ENCODE measurements at regions not wholly inside any gene's neighbourhood (a gene's known extent, or its start where the extent isn't known, plus 50 kb on each side); places are given as distances from the start of the nearest gene placed in this dataset.

DNA sequence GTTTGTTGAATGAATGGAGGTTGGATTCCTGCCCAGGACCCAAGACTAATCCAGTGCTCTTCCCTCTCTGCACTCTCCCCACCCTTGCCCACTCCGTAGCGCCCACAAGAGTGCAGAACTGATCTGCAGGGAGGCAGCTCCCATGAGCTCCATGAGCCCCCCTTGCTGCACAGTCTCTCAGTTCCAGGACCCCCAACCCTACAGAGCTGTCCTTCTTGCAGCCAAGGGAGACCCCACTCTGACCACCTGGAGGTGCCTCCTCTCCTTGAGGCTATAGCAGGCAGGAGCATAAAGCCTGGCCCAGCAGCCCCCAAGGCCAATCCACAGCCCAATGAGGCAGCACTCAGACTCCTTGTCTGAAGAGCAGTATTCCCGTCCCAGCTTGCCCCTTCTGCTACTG, 209.2 kb upstream of the ZC3H12A start:
- intact Hi-C loops (cut with micrococcal nuclease; ENCODE audit: unreplicated experiment) (no loop called here), in situ Hi-C loops (cut with HindIII; ENCODE audit: low pct_unique_long_range_greater_than_20kb, low sequenced_read_pairs) (no loop called here)
- ChIA-PET POLR2A (no interaction called here), CTCF (interaction anchor here (0.7 kb wide), 1 partner anchor 671 kb away, joined by 3 read pairs; no protein-coding TSS in a partner anchor)
- ATAC-seq (no peak), DNase-seq (ENCODE audit: low read depth, low spot score) (no peak)
- no TSS peak for BruUV-seq (replicated peaks)
- Histone ChIP-seq H3K27me3 (ENCODE audit: control insufficient read depth, insufficient read depth, low read length) (peaks cover 7% of the 10 kb centered on the region; the same call in 1 of the 2 replicates), H3K4me1 (ENCODE audit: control insufficient read depth, insufficient read depth, low read length) (no peaks in the 10 kb centered on the region), H3K4me3 (ENCODE audit: low read depth in 2 of 2, low read length in 2 of 2) (no peak overlapping the region), H3K36me3 (ENCODE audit: control insufficient read depth, insufficient read depth, low read length) (no peaks in the 10 kb centered on the region), H3K27ac (ENCODE audit: low read length) (no peak overlapping the region), H3K9me3 (ENCODE audit: control insufficient read depth, insufficient read depth, low read depth, low read length) (no peaks in the 10 kb centered on the region)
- TF ChIP-seq SIN3A (IDR thresholded peaks at IDR 0.05; ENCODE audit: borderline replicate concordance, insufficient read depth, low read depth, low read length) (no peak), TCF7L2 (IDR thresholded peaks at IDR 0.05; ENCODE audit: low read depth, low read length) (no peak), POLR2AphosphoS5 (IDR thresholded peaks at IDR 0.05; ENCODE audit: low read depth, low read length) (no peak)
- TF ChIP-seq, protein P1, sequence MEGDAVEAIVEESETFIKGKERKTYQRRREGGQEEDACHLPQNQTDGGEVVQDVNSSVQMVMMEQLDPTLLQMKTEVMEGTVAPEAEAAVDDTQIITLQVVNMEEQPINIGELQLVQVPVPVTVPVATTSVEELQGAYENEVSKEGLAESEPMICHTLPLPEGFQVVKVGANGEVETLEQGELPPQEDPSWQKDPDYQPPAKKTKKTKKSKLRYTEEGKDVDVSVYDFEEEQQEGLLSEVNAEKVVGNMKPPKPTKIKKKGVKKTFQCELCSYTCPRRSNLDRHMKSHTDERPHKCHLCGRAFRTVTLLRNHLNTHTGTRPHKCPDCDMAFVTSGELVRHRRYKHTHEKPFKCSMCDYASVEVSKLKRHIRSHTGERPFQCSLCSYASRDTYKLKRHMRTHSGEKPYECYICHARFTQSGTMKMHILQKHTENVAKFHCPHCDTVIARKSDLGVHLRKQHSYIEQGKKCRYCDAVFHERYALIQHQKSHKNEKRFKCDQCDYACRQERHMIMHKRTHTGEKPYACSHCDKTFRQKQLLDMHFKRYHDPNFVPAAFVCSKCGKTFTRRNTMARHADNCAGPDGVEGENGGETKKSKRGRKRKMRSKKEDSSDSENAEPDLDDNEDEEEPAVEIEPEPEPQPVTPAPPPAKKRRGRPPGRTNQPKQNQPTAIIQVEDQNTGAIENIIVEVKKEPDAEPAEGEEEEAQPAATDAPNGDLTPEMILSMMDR (IDR thresholded peaks at IDR 0.05), result no peak
- TF ChIP-seq, protein P2, sequence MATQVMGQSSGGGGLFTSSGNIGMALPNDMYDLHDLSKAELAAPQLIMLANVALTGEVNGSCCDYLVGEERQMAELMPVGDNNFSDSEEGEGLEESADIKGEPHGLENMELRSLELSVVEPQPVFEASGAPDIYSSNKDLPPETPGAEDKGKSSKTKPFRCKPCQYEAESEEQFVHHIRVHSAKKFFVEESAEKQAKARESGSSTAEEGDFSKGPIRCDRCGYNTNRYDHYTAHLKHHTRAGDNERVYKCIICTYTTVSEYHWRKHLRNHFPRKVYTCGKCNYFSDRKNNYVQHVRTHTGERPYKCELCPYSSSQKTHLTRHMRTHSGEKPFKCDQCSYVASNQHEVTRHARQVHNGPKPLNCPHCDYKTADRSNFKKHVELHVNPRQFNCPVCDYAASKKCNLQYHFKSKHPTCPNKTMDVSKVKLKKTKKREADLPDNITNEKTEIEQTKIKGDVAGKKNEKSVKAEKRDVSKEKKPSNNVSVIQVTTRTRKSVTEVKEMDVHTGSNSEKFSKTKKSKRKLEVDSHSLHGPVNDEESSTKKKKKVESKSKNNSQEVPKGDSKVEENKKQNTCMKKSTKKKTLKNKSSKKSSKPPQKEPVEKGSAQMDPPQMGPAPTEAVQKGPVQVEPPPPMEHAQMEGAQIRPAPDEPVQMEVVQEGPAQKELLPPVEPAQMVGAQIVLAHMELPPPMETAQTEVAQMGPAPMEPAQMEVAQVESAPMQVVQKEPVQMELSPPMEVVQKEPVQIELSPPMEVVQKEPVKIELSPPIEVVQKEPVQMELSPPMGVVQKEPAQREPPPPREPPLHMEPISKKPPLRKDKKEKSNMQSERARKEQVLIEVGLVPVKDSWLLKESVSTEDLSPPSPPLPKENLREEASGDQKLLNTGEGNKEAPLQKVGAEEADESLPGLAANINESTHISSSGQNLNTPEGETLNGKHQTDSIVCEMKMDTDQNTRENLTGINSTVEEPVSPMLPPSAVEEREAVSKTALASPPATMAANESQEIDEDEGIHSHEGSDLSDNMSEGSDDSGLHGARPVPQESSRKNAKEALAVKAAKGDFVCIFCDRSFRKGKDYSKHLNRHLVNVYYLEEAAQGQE (IDR thresholded peaks at IDR 0.05; ENCODE audit: insufficient read depth in 1 of 2, low read depth in 2 of 2, low read length in 1 of 2), result no peak

DNA sequence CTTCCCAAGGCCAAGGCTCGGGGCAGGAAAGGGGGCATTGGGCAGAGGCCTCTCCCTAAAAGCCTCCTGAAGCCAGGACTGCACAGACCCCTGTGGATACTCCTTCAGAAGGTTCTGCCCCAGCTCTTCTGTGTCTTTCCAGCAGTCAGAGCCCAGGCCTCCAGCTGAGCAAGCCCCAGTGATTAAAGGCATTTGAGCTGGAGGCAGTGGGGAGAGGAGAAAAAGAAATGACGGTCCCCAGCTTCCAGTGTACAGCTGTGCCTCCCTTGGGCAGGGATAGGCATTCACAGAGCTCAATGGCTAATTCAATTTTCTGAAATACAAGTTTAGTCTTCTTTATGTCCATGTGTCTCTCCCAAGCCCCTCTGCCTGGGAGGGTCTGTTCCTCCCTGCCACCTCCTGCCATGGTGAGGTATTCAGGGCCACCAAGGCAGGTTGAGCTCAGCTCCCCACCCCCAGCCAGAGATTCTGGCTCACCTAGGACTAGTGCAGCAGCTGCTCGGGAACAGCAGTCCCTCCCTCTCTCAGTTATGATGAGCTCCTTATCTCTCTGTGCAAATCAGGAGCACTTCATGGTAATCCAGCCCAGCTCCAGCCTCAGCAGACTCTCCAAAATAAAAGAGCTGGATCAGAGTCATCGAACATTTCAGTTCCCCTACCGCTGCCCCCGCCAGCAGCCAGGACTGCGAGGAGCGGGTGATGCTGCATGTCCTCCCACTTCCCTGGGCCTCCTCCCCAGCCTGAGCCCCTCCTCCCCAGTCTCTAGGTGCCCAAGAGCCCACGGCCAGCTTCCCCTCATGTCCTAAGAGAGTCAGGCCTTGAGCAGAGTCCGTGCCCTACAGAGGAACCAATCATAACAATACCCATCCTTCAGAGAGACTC, 208.4 kb upstream of the ZC3H12A start:
- Histone ChIP-seq H3K4me3 (ENCODE audit: low read depth in 2 of 2, low read length in 2 of 2) (no peak overlapping the region), H3K9me3 (ENCODE audit: control insufficient read depth, insufficient read depth, low read depth, low read length) (no peaks in the 10 kb centered on the region), H3K36me3 (ENCODE audit: control insufficient read depth, insufficient read depth, low read length) (no peaks in the 10 kb centered on the region), H3K4me1 (ENCODE audit: control insufficient read depth, insufficient read depth, low read length) (no peaks in the 10 kb centered on the region), H3K27me3 (ENCODE audit: control insufficient read depth, insufficient read depth, low read length) (peaks cover 2% of the 10 kb centered on the region; the same call in 1 of the 2 replicates), H3K27ac (ENCODE audit: low read length) (no peak overlapping the region)
- intact Hi-C loops (cut with micrococcal nuclease; ENCODE audit: unreplicated experiment) (no loop called here), in situ Hi-C loops (cut with HindIII; ENCODE audit: low pct_unique_long_range_greater_than_20kb, low sequenced_read_pairs) (no loop called here)
- ATAC-seq (no peak), DNase-seq (ENCODE audit: low read depth, low spot score) (no peak)
- no TSS peak for BruUV-seq (replicated peaks)
- CTCF ChIA-PET, result no interaction called here
- TF ChIP-seq POLR2AphosphoS5 (IDR thresholded peaks at IDR 0.05; ENCODE audit: low read depth, low read length) (no peak), TCF7L2 (IDR thresholded peaks at IDR 0.05; ENCODE audit: low read depth, low read length) (no peak), SIN3A (IDR thresholded peaks at IDR 0.05; ENCODE audit: borderline replicate concordance, insufficient read depth, low read depth, low read length) (no peak)
- TF ChIP-seq, protein P2 (IDR thresholded peaks at IDR 0.05; ENCODE audit: insufficient read depth in 1 of 2, low read depth in 2 of 2, low read length in 1 of 2), result no peak
- POLR2A ChIA-PET, result interaction anchor here (0.6 kb wide), 1 partner anchor 420 kb away, joined by 4 read pairs; no protein-coding TSS in a partner anchor
